Endothelial cell (in vitro differentiated cells): ENCODE measurements at regions not wholly inside any gene's neighbourhood (a gene's known extent, or its start where the extent isn't known, plus 50 kb on each side); places are given as distances from the start of the nearest gene placed in this dataset.

Experiments used
- DNase-seq: peaks from one replicate; pipeline ENCODE4 v3.0.0; 2021; ENCODE audit warnings: low spot score
- H3K27ac Mint-ChIP-seq: one replicate; pipeline ENCODE4 v1.8.0; 2021; ENCODE audit warnings: mixed read lengths, inconsistent platforms; ENCODE audit not compliant: unreplicated experiment
- H3K27me3 Mint-ChIP-seq: one replicate; pipeline ENCODE4 v1.8.0; 2021; ENCODE audit warnings: mild to moderate bottlenecking, moderate library complexity, mixed read lengths, inconsistent platforms; ENCODE audit not compliant: unreplicated experiment
- H3K36me3 Mint-ChIP-seq: one replicate; pipeline ENCODE4 v1.8.0; 2021; ENCODE audit warnings: mild to moderate bottlenecking, low read depth, mixed read lengths, inconsistent platforms; ENCODE audit not compliant: unreplicated experiment
- H3K4me1 Mint-ChIP-seq: one replicate; pipeline ENCODE4 v1.8.0; 2021; ENCODE audit warnings: mild to moderate bottlenecking, mixed read lengths, inconsistent platforms; ENCODE audit not compliant: unreplicated experiment
- H3K4me3 Mint-ChIP-seq: one replicate; pipeline ENCODE4 v1.8.0; 2021; ENCODE audit warnings: mild to moderate bottlenecking, mixed read lengths, inconsistent platforms; ENCODE audit not compliant: unreplicated experiment
- H3K9me3 Mint-ChIP-seq: one replicate; pipeline ENCODE4 v1.8.0; 2021; ENCODE audit warnings: mixed read lengths, inconsistent platforms; ENCODE audit not compliant: unreplicated experiment
- TF ChIP-seq, protein P1 (sequence below): fragments of 200-600 bp; sonication (generic); IDR thresholded peaks from one replicate; pipeline ENCODE4 v1.5.0; 2021; ENCODE audit warnings: antibody characterized with exemption; ENCODE audit not compliant: unreplicated experiment

DNA sequence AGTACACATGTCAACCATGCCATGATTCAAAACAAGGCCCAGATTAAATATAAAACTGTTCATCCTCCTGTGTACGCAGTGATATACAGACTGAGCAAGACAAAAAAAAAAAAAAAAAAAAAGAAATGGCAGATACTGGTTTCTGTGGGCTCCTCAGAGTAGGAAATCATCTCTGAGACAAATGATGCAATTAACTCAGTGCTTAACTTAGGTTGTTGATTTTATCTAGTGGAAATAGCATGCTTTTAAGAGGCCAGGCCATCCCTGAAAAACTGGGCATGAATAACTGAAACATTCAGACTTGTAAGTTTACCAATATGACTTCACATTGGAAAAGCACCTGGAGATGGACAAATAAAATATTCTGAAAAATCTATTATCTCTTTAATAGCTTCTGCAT is 69.0 kb downstream of the DKK1 start:
- TF ChIP-seq, protein P1, sequence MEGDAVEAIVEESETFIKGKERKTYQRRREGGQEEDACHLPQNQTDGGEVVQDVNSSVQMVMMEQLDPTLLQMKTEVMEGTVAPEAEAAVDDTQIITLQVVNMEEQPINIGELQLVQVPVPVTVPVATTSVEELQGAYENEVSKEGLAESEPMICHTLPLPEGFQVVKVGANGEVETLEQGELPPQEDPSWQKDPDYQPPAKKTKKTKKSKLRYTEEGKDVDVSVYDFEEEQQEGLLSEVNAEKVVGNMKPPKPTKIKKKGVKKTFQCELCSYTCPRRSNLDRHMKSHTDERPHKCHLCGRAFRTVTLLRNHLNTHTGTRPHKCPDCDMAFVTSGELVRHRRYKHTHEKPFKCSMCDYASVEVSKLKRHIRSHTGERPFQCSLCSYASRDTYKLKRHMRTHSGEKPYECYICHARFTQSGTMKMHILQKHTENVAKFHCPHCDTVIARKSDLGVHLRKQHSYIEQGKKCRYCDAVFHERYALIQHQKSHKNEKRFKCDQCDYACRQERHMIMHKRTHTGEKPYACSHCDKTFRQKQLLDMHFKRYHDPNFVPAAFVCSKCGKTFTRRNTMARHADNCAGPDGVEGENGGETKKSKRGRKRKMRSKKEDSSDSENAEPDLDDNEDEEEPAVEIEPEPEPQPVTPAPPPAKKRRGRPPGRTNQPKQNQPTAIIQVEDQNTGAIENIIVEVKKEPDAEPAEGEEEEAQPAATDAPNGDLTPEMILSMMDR: no peak
- Mint-ChIP-seq H3K4me1 (peaks cover 4% of the 10 kb centered on the region), H3K27ac (no peak overlapping the region), H3K9me3 (no peaks in the 10 kb centered on the region), H3K4me3 (no peak overlapping the region), H3K36me3 (no peaks in the 10 kb centered on the region), H3K27me3 (no peaks in the 10 kb centered on the region)
- DNase-seq: no peak

DNA sequence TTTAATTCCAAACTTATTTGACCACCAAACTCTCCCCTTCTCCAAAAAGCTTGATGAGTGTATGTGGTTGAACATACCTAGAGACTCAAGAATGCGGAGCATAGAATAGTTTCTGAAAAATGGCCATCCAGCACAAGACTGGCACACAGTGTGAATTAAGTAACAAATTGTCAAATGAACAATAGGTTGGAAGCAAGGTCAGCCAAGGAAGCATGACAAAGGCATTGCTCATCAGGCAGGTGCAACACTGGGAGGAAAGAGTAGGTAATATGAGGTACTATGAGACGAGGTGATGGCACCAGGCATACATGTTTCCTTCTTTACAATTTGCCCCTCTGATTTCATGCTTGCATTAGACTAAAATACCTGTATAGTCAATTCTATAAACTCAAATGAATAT is 73.7 kb downstream of the DKK1 start:
- Mint-ChIP-seq H3K4me1 (peaks cover 4% of the 10 kb centered on the region), H3K4me3 (no peak overlapping the region), H3K36me3 (no peaks in the 10 kb centered on the region), H3K27ac (no peak overlapping the region), H3K27me3 (no peaks in the 10 kb centered on the region), H3K9me3 (no peaks in the 10 kb centered on the region)
- DNase-seq: no peak
- TF ChIP-seq, protein P1: no peak

DNA sequence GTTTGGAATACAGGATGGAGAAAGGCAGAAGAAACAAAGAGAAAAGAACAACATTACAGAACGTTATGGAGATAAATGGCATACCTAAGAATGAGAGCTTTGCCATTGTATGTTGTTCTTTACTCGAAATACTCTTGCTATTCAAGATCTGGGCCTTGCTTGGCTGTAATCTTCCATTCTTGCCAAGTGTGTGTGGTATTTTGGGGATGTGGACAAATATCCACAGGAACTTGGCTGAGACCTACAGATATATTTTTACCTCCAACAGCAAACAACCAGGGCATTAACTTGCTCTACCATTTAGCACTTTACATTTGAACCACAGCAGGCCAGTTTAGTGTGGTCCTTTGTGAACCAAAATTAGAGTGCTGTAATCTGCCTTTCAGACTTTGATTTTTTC is 76.3 kb downstream of the DKK1 start:
- H3K36me3 Mint-ChIP-seq: no peaks in the 10 kb centered on the region
- DNase-seq: no peak
- H3K27me3 Mint-ChIP-seq: no peaks in the 10 kb centered on the region
- H3K9me3 Mint-ChIP-seq: no peaks in the 10 kb centered on the region
- H3K27ac Mint-ChIP-seq: no peak overlapping the region
- TF ChIP-seq, protein P1: no peak
- peaks cover 4% of the 10 kb centered on the region for H3K4me1 Mint-ChIP-seq
- no peak overlapping the region for H3K4me3 Mint-ChIP-seq

DNA sequence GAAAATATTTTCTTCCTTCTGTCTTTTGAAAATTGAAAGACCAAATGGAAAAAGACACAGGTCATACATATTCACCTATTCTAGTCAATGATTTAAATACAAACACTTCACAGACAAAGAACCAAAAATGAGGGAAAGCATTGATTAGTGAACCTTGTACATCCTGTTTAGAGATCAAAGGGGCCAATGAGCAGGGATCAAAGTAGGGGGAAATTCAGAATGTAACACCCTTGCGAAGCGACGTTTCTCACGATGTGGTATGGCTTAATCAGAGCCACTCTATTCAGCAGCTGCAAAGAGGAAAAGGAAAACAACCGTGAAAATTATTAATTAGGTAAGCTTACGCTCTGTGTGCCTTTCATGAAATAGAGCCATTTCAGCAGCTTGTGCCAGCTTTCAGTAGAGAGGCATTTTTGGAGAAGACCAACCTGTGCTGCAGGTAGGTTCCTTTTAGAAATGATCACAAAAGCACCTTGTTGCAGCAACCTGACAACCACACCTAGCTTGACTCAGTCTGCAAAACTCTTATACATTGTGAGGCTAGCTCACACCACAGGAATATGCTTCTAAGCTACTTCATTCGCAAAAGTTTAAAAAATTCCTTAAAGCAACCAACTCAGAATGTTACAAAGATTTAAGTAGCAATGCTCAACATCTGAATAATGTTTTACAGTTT is 78.0 kb downstream of the DKK1 start:
- Mint-ChIP-seq H3K36me3 (no peaks in the 10 kb centered on the region), H3K27ac (no peak overlapping the region), H3K27me3 (no peaks in the 10 kb centered on the region), H3K9me3 (no peaks in the 10 kb centered on the region), H3K4me1 (peaks cover 4% of the 10 kb centered on the region), H3K4me3 (no peak overlapping the region)
- TF ChIP-seq, protein P1: no peak
- no peak for DNase-seq

DNA sequence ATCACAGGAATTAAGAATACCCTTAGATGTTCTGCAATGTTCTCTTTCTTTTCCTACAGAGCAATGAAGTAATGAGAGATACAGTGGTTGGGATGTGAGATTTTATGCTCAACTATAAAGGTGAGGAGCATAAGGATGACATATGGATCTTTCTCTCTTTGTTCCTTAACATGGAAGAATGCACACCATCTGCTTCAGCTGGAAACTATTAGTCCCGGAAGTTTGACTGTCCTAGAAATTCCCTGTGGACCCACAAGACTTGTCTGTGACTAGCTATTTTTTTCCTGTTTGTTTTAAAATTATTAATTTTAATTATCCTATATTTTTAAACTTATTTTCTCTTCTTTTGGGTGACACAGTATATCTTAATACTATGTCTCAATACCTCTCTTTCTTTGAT is 80.2 kb downstream of the DKK1 start:
- H3K4me1 Mint-ChIP-seq: no peaks in the 10 kb centered on the region
- H3K9me3 Mint-ChIP-seq: no peaks in the 10 kb centered on the region
- no peak overlapping the region for H3K4me3 Mint-ChIP-seq
- no peaks in the 10 kb centered on the region for H3K27me3 Mint-ChIP-seq
- H3K27ac Mint-ChIP-seq: no peak overlapping the region
- DNase-seq: no peak
- H3K36me3 Mint-ChIP-seq: no peaks in the 10 kb centered on the region
- TF ChIP-seq, protein P1: no peak
